GM18858 (cell line): ENCODE measurements at regions not wholly inside any gene's neighbourhood (a gene's known extent, or its start where the extent isn't known, plus 50 kb on each side); places are given as distances from the start of the nearest gene placed in this dataset.

Experiments
- ATAC-seq: cut with Tn5 transposase; IDR thresholded peaks from one replicate; pipeline ENCODE4 v1.9.1; 2021; ENCODE audit not compliant: unreplicated experiment

- no peak for ATAC-seq
Observed at GRCh38 chr5:68771732-68772131, 322.1 kb upstream of the SLC30A5 start.

DNA sequence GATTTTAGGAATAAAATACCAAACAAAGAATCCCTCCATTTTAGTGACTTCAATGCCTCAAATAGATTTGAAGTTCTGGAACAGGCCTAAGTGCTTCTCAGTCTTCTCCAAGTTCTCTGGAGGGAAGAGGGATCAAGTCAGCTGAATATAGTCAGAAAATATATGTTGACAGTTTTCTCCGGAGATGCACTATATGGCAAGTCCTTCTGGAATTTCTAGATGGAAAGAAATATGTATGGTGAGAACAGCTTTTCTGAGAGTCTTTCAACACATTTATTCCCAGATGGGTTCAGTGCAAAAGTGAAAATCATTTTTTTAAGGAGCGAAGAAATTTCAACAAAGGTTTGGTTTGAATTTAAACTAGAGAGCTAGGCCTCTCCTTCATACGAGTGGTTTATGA is 317.4 kb upstream of the SLC30A5 start:
- no peak for ATAC-seq

DNA sequence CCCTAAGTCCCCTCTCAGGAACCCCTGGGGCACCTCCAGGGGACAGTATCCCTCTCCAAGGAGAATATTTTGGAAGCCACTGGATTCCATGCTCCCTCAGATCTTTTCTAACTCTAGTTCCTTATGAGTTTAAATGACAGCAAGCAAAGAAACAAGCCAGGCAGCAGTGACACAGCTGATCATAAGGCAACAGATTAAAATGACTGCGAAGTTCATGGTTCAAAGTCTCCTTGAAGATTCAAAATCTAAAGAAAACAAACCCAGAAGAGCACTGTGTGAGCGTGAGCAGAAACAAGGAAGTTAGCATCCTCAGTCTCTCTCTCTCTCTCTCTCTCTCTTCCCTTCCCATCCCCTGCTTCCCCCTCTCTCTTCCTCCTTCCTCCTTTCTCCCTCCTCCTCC is 316.7 kb upstream of the SLC30A5 start:
- no peak for ATAC-seq

DNA sequence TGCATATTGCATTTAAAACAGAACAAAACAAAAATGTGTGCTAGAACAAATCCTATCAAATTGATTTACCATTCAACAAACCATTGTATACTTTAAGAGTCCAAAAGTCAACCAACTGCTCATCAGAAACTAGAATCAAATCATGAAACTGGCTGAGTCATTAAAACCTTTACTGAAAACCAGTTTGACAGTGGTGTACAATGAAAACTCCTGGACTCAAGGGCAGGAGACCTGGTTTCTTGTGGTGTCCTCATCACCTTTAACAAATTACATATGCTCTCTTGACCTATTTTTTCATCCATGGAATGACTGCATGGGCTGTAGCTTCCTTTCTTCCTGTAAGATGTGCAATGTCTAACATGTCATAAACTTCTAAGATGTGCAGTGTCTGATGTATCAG is 315.3 kb upstream of the SLC30A5 start:
- ATAC-seq = no peak

GRCh38 chr5:68780299-68780955 is 313.4 kb upstream of the SLC30A5 start:
- ATAC-seq = no peak

DNA sequence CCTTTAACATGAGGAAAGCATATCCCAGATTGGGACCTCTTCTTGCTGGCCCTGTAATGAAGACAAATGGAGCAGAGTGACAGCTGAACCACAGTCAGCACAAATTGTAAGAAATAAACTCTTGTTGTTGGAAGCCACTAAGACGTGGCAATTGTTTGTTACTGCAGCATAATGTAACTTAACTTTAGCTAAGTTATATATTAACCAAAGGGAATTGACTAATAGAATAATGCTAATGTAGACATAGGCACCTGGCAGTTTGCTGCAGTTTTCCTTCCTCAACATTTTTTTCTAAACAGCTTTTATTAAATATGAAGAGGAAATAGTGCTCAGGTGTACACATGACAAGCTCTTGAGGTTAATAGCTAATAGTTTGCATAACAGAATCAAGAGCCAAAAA is 300.7 kb upstream of the SLC30A5 start:
- no peak for ATAC-seq

- no peak for ATAC-seq
Observed at GRCh38 chr5:68793993-68794392, 299.8 kb upstream of the SLC30A5 start.

DNA sequence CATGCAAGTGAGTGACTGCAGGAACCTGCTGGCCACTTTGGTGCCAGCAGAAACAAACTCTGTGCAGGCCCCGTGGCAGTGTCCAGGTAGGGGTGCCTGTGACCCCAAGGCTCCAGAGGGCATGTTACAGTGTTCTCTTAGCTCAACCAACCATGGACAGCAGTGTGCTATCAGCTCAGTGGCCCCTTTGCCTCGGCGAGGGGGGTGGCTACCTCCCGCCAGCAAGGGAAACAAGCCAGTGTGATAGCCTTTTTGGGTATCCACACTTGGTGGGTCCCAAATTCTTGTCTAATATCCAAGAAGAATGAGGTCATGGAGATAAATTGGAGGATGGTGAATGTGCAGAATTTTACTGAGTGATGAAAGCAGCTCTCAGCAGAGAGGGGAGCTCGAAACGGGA is 298.6 kb upstream of the SLC30A5 start:
- ATAC-seq = no peak

DNA sequence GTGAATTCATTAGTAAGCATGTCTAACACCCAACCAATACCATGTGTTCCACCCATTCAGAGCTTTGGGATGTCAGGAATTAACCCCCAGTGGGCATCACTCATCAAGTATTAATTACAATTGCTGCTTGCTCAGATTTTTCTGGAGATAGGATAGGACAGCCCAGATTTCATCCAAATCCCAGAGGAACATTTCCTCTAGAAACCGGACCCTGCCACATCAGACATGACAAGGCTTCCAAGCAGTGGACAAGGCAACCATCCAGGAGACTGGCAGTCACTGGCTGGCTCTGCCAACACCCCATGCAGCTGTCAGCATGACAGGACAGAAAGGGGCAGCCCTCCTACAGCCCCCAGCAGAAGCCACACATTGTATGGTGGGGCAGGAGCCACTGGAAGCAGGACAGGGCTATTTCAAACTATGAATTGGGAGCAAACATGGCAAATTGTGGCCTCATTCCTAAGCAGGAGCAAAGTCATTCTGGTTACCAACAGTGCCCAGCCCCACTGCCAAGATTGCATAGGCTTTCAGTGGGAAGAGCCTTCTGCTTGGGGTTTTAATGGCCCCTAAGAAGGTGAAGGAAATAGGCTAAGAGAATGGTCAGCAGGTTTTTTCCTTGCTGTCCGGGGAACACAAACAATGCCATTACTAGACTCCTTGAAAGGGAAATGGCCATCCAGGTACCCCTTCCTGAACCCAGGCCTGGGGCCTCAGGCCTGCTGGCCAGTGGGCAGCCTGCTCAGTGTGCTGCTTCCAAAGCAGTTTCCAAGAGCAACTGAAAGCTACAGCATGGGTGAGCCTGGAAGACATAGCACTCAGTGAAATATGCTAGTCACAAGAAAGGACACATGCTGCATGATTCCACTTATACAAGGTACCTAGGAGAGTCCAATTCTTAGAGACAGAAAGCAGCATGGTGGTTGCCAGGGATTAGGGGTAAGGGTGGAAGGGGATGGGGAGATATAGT is 294.7 kb upstream of the SLC30A5 start:
- ATAC-seq = no peak

DNA sequence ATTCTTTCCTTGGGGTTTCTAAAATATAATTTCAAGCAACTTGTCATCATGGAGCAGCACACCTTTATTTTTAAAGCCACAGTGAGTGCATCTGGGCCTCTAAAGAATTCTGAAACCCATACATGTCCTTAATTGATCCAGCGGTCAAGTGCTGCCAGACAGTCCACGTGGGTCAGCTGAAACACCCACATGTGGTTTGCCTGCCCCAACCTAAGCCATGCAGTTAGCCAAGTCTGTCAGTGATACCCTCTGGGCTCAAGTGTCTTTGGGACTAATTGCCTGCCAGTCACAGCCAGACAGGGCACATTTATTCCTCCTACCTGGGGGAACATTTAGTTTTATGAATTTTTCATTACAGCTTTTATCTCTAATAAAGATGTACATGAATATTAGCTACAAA is 291.4 kb upstream of the SLC30A5 start:
- ATAC-seq = no peak

GRCh38 chr5:68803881-68804319 is 289.9 kb upstream of the SLC30A5 start:
- no peak for ATAC-seq

DNA sequence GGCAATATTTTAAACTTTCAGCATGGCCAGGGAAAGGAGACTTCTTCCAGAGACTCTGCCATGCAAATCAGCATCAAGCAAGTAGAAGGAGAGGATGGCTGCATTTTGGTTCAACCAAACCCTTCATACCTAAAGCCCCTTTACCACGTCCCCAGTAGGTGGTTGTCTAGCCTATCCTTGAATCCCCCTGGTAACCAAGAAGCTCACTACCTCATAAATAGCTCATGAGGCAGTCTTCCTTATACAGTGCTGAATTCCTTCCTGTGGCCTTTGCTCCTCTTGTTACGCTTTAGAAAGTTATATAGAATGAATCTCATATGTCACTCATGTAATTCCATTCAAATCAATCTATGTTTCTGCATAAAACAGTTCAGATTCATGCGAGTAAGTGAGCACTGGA is 289.5 kb upstream of the SLC30A5 start:
- no peak for ATAC-seq

DNA sequence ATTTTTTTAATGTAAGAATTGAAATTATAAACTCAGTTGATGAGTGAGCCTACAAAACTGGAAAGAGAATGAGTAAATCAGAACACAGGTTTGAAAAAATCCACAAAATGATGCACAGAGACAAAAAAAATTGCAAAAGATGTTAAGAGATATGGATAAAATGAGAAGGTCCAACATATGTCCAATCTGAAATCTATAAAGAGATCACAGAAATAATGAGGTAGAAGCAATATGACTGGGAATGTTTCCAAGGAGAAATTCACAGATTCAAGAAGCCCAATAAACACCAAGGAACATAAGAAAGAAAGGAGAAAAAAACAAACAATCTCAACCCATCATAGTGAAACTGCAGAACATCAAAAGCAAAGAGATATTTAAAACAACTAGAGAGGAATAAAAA is 288.4 kb upstream of the SLC30A5 start:
- no peak for ATAC-seq

- no peak for ATAC-seq
Observed at GRCh38 chr5:68817632-68818031, 276.2 kb upstream of the SLC30A5 start.

GRCh38 chr5:68818057-68818695 is 275.6 kb upstream of the SLC30A5 start:
- ATAC-seq = no peak

GRCh38 chr5:68818870-68819269 is 274.9 kb upstream of the SLC30A5 start:
- no peak for ATAC-seq

GRCh38 chr5:68821056-68821455 is 272.8 kb upstream of the SLC30A5 start:
- ATAC-seq = no peak

DNA sequence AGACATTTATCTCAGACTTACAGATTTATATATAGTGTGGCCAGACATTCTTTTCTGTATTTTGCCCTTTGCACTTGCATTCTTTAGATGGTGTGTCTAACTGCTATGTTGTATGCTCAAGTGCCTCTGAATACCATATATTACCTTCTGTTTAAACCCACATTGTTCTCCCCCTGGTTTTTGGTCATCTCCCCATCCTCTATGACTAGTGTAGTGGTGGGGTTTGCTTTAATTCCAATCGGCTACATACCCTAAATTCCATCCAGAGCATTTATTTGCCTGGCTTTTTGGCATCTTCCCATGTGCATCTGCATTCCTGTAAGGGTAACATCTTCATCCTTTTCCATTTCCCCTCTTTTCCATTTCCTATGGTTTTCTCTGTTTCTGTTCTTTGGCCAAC is 271.0 kb upstream of the SLC30A5 start:
- no peak for ATAC-seq

GRCh38 chr5:68823301-68823700 is 270.5 kb upstream of the SLC30A5 start:
- ATAC-seq = no peak

- no peak for ATAC-seq
Observed at GRCh38 chr5:68830377-68830898, 263.4 kb upstream of the SLC30A5 start.

- ATAC-seq = no peak
Observed at GRCh38 chr5:68834491-68834981, 259.3 kb upstream of the SLC30A5 start.
